SK-N-SH (cell line): ENCODE measurements at regions not wholly inside any gene's neighbourhood (a gene's known extent, or its start where the extent isn't known, plus 50 kb on each side); places are given as distances from the start of the nearest gene placed in this dataset.

ENCODE experiments used
- CHD2 ChIP-seq: fragments of 150-350 bp; IDR thresholded peaks from 2 replicates; pipeline ENCODE4 v1.6.1; 2018; ENCODE audit warnings: low read length; ENCODE audit not compliant: partially characterized antibody
- CTCF ChIP-seq: fragments of 200-600 bp; sonication (generic); IDR thresholded peaks from 2 replicates; pipeline ENCODE4 v1.6.1; 2017; ENCODE audit warnings: antibody characterized with exemption, mild to moderate bottlenecking, moderate library complexity
- FOSL2 ChIP-seq: IDR thresholded peaks from 2 replicates; pipeline ENCODE4 v1.4.0; 2012; ENCODE audit warnings: low read depth, mild to moderate bottlenecking, moderate library complexity, borderline replicate concordance
- GATA2 ChIP-seq: sonication (generic); formaldehyde crosslinking; IDR thresholded peaks from 2 replicates; pipeline ENCODE4 v1.5.0; 2020; ENCODE audit warnings: mild to moderate bottlenecking, missing genetic modification reagents
- USF1 ChIP-seq: IDR thresholded peaks from 2 replicates; pipeline ENCODE4 v1.4.0; 2012; ENCODE audit warnings: low read depth, borderline replicate concordance

- no peak for TF ChIP-seq CHD2
- no peak for TF ChIP-seq CTCF
- no peak for TF ChIP-seq USF1
- TF ChIP-seq GATA2 (CRISPR knock-in tag) = no peak
- no peak for TF ChIP-seq FOSL2
These were observed 51.6 kb upstream of the PAX2 start for GRCh38 chr10:100693821-100694220.
